AG09319 (cell line): ENCODE measurements at regions not wholly inside any gene's neighbourhood (a gene's known extent, or its start where the extent isn't known, plus 50 kb on each side); places are given as distances from the start of the nearest gene placed in this dataset.

Source experiments
- DNase-seq: peaks from one replicate; pipeline ENCODE4 v3.0.0-alpha.2; 2010; ENCODE audit warnings: low read depth; ENCODE audit errors: extremely low read depth
- CTCF ChIP-seq: IDR thresholded peaks from 2 replicates; pipeline ENCODE4 v1.5.1; 2011; ENCODE audit warnings: low read depth, mild to moderate bottlenecking, inconsistent platforms, low read length, moderate library complexity

- DNase-seq: no peak
- no peak for TF ChIP-seq CTCF
Observed at GRCh38 chr2:173605994-173606393, 251.3 kb downstream of the CDCA7 start.

GRCh38 chr2:173606619-173607248 lies 252.1 kb downstream of the CDCA7 start:
- no peak for DNase-seq
- no peak for TF ChIP-seq CTCF

- no peak for DNase-seq
- no peak for TF ChIP-seq CTCF
Observed at GRCh38 chr2:173607606-173608311, 253.1 kb downstream of the CDCA7 start.

- DNase-seq: no peak
- no peak for TF ChIP-seq CTCF
Observed at GRCh38 chr2:173611121-173611520, 256.4 kb downstream of the CDCA7 start.

GRCh38 chr2:173612354-173612753 lies 257.7 kb downstream of the CDCA7 start:
- no peak for DNase-seq
- no peak for TF ChIP-seq CTCF

GRCh38 chr2:173613386-173613785 lies 258.7 kb downstream of the CDCA7 start:
- TF ChIP-seq CTCF: no peak
- DNase-seq: no peak

- TF ChIP-seq CTCF: no peak
- DNase-seq: no peak
Observed at GRCh38 chr2:173614265-173614930, 259.7 kb downstream of the CDCA7 start.
